MM.1S (cell line): ENCODE measurements at regions not wholly inside any gene's neighbourhood (a gene's known extent, or its start where the extent isn't known, plus 50 kb on each side); places are given as distances from the start of the nearest gene placed in this dataset.

Experiments used
- DNase-seq: peaks from one replicate; pipeline ENCODE4 v3.0.0-alpha.2; 2015
- H2AFZ ChIP-seq: fragments of 300-600 bp; sonication (generic); 2 replicates; pipeline ENCODE4 v1.6.0; 2016; ENCODE audit warnings: antibody characterized with exemption, low read length
- H3F3A ChIP-seq: fragments of 300-600 bp; sonication (generic); 2 replicates; pipeline ENCODE4 v1.6.1; 2016; ENCODE audit warnings: mild to moderate bottlenecking, antibody characterized with exemption, low read length, moderate library complexity, mixed read lengths; ENCODE audit not compliant: insufficient read depth
- H3K27ac ChIP-seq: fragments of 300-600 bp; sonication (generic); 2 replicates; pipeline ENCODE4 v1.5.1; 2016; ENCODE audit warnings: mild to moderate bottlenecking, low read length
- H3K27me3 ChIP-seq: fragments of 300-600 bp; sonication (generic); replicated peaks from 2 replicates; pipeline ENCODE4 v1.6.0; 2016; ENCODE audit warnings: low read length; ENCODE audit not compliant: insufficient read depth
- H3K36me3 ChIP-seq: fragments of 300-600 bp; sonication (generic); replicated peaks from 2 replicates; pipeline ENCODE4 v1.6.1; 2016; ENCODE audit warnings: mild to moderate bottlenecking, low read length, mixed read lengths; ENCODE audit not compliant: insufficient read depth
- H3K4me1 ChIP-seq: fragments of 300-600 bp; sonication (generic); 2 replicates; pipeline ENCODE4 v1.6.1; 2016; ENCODE audit warnings: low read length, mixed read lengths
- H3K4me2 ChIP-seq: fragments of 300-600 bp; sonication (generic); 2 replicates; pipeline ENCODE4 v1.6.0; 2016; ENCODE audit warnings: low read depth, low read length
- H3K4me3 ChIP-seq: fragments of 300-600 bp; sonication (generic); 2 replicates; pipeline ENCODE4 v1.5.1; 2016; ENCODE audit warnings: low read length, mixed read lengths
- H3K79me2 ChIP-seq: fragments of 300-600 bp; sonication (generic); 2 replicates; pipeline ENCODE4 v1.6.1; 2016; ENCODE audit warnings: mixed run types, low read length, mixed read lengths
- H3K9ac ChIP-seq: fragments of 300-600 bp; sonication (generic); 2 replicates; pipeline ENCODE4 v1.6.1; 2016; ENCODE audit warnings: low read length, mixed read lengths
- H3K9me2 ChIP-seq: fragments of 300-600 bp; sonication (generic); replicated peaks from 2 replicates; pipeline ENCODE4 v1.6.1; 2016; ENCODE audit warnings: mild to moderate bottlenecking, low read length, mixed read lengths; ENCODE audit not compliant: insufficient read depth
- H3K9me3 ChIP-seq: fragments of 300-600 bp; sonication (generic); replicated peaks from 2 replicates; pipeline ENCODE4 v1.6.1; 2016; ENCODE audit warnings: mild to moderate bottlenecking, low read length, mixed read lengths; ENCODE audit not compliant: insufficient read depth
- H4K20me1 ChIP-seq: fragments of 300-600 bp; sonication (generic); 2 replicates; pipeline ENCODE4 v1.6.1; 2016; ENCODE audit warnings: mild to moderate bottlenecking, low read length, moderate library complexity, mixed read lengths; ENCODE audit not compliant: insufficient read depth
- EZH2 ChIP-seq: fragments of 300-600 bp; sonication (generic); optimal IDR thresholded peaks from 2 replicates; pipeline ENCODE3; 2017; ENCODE audit warnings: low read depth, mild to moderate bottlenecking, antibody characterized with exemption, low read length, mixed read lengths
- EZH2phosphoT487 ChIP-seq: fragments of 300-600 bp; sonication (generic); IDR thresholded peaks from 2 replicates; pipeline ENCODE4 v1.6.1; 2018; ENCODE audit warnings: antibody characterized with exemption, low read length
- TF ChIP-seq, protein P1 (sequence below): fragments of 300-600 bp; sonication (generic); IDR thresholded peaks from 2 replicates; pipeline ENCODE4 v1.5.1; 2016; ENCODE audit warnings: antibody characterized with exemption, low read length, mixed read lengths

- Histone ChIP-seq H3K36me3 (no peaks in the 10 kb centered on the region), H2AFZ (no peak overlapping the region), H3K9me2 (no peaks in the 10 kb centered on the region), H3K4me1 (no peaks in the 10 kb centered on the region), H3K4me3 (no peak overlapping the region), H3K9me3 (no peaks in the 10 kb centered on the region), H3K79me2 (no peaks in the 10 kb centered on the region), H3K9ac (no peak overlapping the region), H4K20me1 (no peaks in the 10 kb centered on the region), H3F3A (no peaks in the 10 kb centered on the region), H3K27me3 (no peaks in the 10 kb centered on the region), H3K27ac (no peak overlapping the region), H3K4me2 (no peak overlapping the region)
- TF ChIP-seq EZH2phosphoT487 (no peak), EZH2 (no peak)
- TF ChIP-seq, protein P1, sequence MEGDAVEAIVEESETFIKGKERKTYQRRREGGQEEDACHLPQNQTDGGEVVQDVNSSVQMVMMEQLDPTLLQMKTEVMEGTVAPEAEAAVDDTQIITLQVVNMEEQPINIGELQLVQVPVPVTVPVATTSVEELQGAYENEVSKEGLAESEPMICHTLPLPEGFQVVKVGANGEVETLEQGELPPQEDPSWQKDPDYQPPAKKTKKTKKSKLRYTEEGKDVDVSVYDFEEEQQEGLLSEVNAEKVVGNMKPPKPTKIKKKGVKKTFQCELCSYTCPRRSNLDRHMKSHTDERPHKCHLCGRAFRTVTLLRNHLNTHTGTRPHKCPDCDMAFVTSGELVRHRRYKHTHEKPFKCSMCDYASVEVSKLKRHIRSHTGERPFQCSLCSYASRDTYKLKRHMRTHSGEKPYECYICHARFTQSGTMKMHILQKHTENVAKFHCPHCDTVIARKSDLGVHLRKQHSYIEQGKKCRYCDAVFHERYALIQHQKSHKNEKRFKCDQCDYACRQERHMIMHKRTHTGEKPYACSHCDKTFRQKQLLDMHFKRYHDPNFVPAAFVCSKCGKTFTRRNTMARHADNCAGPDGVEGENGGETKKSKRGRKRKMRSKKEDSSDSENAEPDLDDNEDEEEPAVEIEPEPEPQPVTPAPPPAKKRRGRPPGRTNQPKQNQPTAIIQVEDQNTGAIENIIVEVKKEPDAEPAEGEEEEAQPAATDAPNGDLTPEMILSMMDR, result no peak
- DNase-seq, result no peak
Measured at GRCh38 chr2:138421315-138421970, 80.1 kb upstream of the SPOPL start.

GRCh38 chr2:138421971-138422335 lies 79.6 kb upstream of the SPOPL start:
- TF ChIP-seq EZH2phosphoT487 (no peak), EZH2 (no peak)
- TF ChIP-seq, protein P1, result no peak
- no peaks in the 10 kb centered on the region for H3F3A ChIP-seq
- H3K9me3 ChIP-seq, result no peaks in the 10 kb centered on the region
- H3K4me3 ChIP-seq, result no peak overlapping the region
- no peak overlapping the region for H3K4me2 ChIP-seq
- H2AFZ ChIP-seq, result no peak overlapping the region
- DNase-seq, result no peak
- no peaks in the 10 kb centered on the region for H3K36me3 ChIP-seq
- no peak overlapping the region for H3K27ac ChIP-seq
- H3K79me2 ChIP-seq, result no peaks in the 10 kb centered on the region
- no peaks in the 10 kb centered on the region for H4K20me1 ChIP-seq
- no peak overlapping the region for H3K9ac ChIP-seq
- H3K27me3 ChIP-seq, result no peaks in the 10 kb centered on the region
- no peaks in the 10 kb centered on the region for H3K4me1 ChIP-seq
- H3K9me2 ChIP-seq, result no peaks in the 10 kb centered on the region

GRCh38 chr2:138423198-138423597 lies 78.4 kb upstream of the SPOPL start:
- no peak overlapping the region for H3K9ac ChIP-seq
- no peak for DNase-seq
- H3K4me2 ChIP-seq, result no peak overlapping the region
- no peaks in the 10 kb centered on the region for H3K9me2 ChIP-seq
- TF ChIP-seq, protein P1, result no peak
- TF ChIP-seq EZH2 (no peak), EZH2phosphoT487 (no peak)
- no peak overlapping the region for H3K27ac ChIP-seq
- H3K4me1 ChIP-seq, result no peaks in the 10 kb centered on the region
- no peak overlapping the region for H3K4me3 ChIP-seq
- no peaks in the 10 kb centered on the region for H3K36me3 ChIP-seq
- H3K9me3 ChIP-seq, result no peaks in the 10 kb centered on the region
- H4K20me1 ChIP-seq, result no peaks in the 10 kb centered on the region
- H3F3A ChIP-seq, result no peaks in the 10 kb centered on the region
- no peak overlapping the region for H2AFZ ChIP-seq
- no peaks in the 10 kb centered on the region for H3K27me3 ChIP-seq
- H3K79me2 ChIP-seq, result no peaks in the 10 kb centered on the region
